ENCODE measurements at regions not wholly inside any gene's neighbourhood (a gene's known extent, or its start where the extent isn't known, plus 50 kb on each side); places are given as distances from the start of the nearest gene placed in this dataset.

DNA sequence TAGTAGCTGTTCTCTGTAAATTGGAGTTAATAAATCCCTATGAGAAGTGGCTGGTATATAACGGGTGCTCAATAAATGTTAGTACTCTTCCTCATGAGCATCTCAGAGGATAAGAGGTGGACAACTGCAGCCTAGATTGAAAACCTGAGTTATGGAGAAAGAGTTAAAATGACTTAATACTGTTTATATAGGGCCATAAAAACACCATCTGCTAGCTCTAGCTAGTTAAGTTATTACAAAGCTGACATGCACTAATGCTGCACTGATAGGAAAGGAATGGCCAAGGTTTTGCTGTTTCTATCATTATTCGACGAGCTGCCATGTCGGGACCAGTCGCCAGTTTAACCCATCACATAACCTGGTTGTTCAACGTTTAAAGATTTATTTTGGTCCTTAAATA is 72.0 kb upstream of the SEL1L start:
- TF ChIP-seq, protein P1, sequence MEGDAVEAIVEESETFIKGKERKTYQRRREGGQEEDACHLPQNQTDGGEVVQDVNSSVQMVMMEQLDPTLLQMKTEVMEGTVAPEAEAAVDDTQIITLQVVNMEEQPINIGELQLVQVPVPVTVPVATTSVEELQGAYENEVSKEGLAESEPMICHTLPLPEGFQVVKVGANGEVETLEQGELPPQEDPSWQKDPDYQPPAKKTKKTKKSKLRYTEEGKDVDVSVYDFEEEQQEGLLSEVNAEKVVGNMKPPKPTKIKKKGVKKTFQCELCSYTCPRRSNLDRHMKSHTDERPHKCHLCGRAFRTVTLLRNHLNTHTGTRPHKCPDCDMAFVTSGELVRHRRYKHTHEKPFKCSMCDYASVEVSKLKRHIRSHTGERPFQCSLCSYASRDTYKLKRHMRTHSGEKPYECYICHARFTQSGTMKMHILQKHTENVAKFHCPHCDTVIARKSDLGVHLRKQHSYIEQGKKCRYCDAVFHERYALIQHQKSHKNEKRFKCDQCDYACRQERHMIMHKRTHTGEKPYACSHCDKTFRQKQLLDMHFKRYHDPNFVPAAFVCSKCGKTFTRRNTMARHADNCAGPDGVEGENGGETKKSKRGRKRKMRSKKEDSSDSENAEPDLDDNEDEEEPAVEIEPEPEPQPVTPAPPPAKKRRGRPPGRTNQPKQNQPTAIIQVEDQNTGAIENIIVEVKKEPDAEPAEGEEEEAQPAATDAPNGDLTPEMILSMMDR (IDR thresholded peaks at IDR 0.05): no peak
- TF ChIP-seq EP300 (IDR thresholded peaks at IDR 0.05): no peak
- TF ChIP-seq POLR2AphosphoS5 (IDR thresholded peaks at IDR 0.05): no peak

All from upper lobe of left lung (tissue), 4 donors.